OCI-LY1 (cell line): ENCODE measurements at regions not wholly inside any gene's neighbourhood (a gene's known extent, or its start where the extent isn't known, plus 50 kb on each side); places are given as distances from the start of the nearest gene placed in this dataset.
"Not testable (repeated sequence)": the region's sequence is repeated elsewhere in the genome, so short reads cannot be mapped to it uniquely, and the experiment has no call there.

ENCODE experiments used
- CTCF ChIP-seq: fragments of 200-600 bp; sonication (generic), shearing (Covaris generic); IDR thresholded peaks from 2 replicates; pipeline ENCODE4 v1.5.1; 2017; ENCODE audit warnings: mild to moderate bottlenecking, antibody characterized with exemption, low read length, moderate library complexity, mixed read lengths
- EZH2 ChIP-seq: fragments of 200-600 bp; sonication (generic), shearing (Covaris generic); IDR thresholded peaks from 2 replicates; pipeline ENCODE4 v1.8.0; 2017; ENCODE audit warnings: borderline replicate concordance, mixed run types, mild to moderate bottlenecking, antibody characterized with exemption, low read length, moderate library complexity, mixed read lengths

- not testable (repeated sequence) for TF ChIP-seq CTCF, EZH2
These were observed 120.9 kb downstream of the NPIPA7 start for GRCh38 chr16:16499875-16500274.
